CD4-positive, alpha-beta T cell treated with Interleukin-15 for 4 hours (primary cell): ENCODE measurements at regions not wholly inside any gene's neighbourhood (a gene's known extent, or its start where the extent isn't known, plus 50 kb on each side); places are given as distances from the start of the nearest gene placed in this dataset.
"Not testable (repeated sequence)": the region's sequence is repeated elsewhere in the genome, so short reads cannot be mapped to it uniquely, and the experiment has no call there.

Experiments used
- DNase-seq: peaks from one replicate; pipeline ENCODE4 v3.0.0-alpha.2; 2020; ENCODE audit warnings: low spot score

- no peak for DNase-seq
Observed at GRCh38 chr2:161063946-161064306, 96.3 kb upstream of the TANK start.

GRCh38 chr2:161067846-161068350 lies 92.3 kb upstream of the TANK start:
- no peak for DNase-seq

GRCh38 chr2:161068670-161069069 lies 91.6 kb upstream of the TANK start:
- no peak for DNase-seq

GRCh38 chr2:161070693-161071479 lies 89.3 kb upstream of the TANK start:
- DNase-seq, result no peak

- not testable (repeated sequence) for DNase-seq
Observed at GRCh38 chr2:161072436-161072835, 87.8 kb upstream of the TANK start.

- no peak for DNase-seq
Observed at GRCh38 chr2:161075701-161076100, 84.5 kb upstream of the TANK start.

- DNase-seq, result no peak
Observed at GRCh38 chr2:161076936-161077335, 83.3 kb upstream of the TANK start.

GRCh38 chr2:161077367-161078210 lies 82.6 kb upstream of the TANK start:
- DNase-seq, result peak; percentile 85

GRCh38 chr2:161078211-161078539 lies 82.1 kb upstream of the TANK start:
- DNase-seq, result no peak

- DNase-seq, result no peak
Observed at GRCh38 chr2:161085149-161085548, 75.1 kb upstream of the TANK start.

GRCh38 chr2:161088658-161089350 lies 71.4 kb upstream of the TANK start:
- DNase-seq, result no peak

GRCh38 chr2:161090411-161090810 lies 69.8 kb upstream of the TANK start:
- DNase-seq, result peak; percentile 35

GRCh38 chr2:161095314-161095713 lies 64.9 kb upstream of the TANK start:
- no peak for DNase-seq

GRCh38 chr2:161096336-161096735 lies 63.9 kb upstream of the TANK start:
- no peak for DNase-seq

- DNase-seq, result no peak
Observed at GRCh38 chr2:161097157-161097556, 63.1 kb upstream of the TANK start.

- no peak for DNase-seq
Observed at GRCh38 chr2:161100211-161100895, 59.9 kb upstream of the TANK start.

GRCh38 chr2:161101406-161101805 lies 58.8 kb upstream of the TANK start:
- no peak for DNase-seq

GRCh38 chr2:161102770-161103450 lies 57.3 kb upstream of the TANK start:
- DNase-seq, result no peak

GRCh38 chr2:161103451-161103831 lies 56.8 kb upstream of the TANK start:
- DNase-seq, result no peak

- no peak for DNase-seq
Observed at GRCh38 chr2:161104054-161104553, 56.1 kb upstream of the TANK start.

- DNase-seq, result no peak
Observed at GRCh38 chr2:161107265-161107664, 53.0 kb upstream of the TANK start.
